Erythroblast (primary cell): ENCODE measurements at regions not wholly inside any gene's neighbourhood (a gene's known extent, or its start where the extent isn't known, plus 50 kb on each side); places are given as distances from the start of the nearest gene placed in this dataset.

ENCODE experiments used
- DNase-seq, 2 experiments: peaks; one replicate each; lab custom pipeline; 2025; lab: John Stamatoyannopoulos, UW
- GATA1 ChIP-seq: IDR thresholded peaks from 2 replicates; pipeline ENCODE4 v1.6.1; 2011; ENCODE audit warnings: low read depth, mild to moderate bottlenecking, control low read depth, low read length, moderate library complexity
- POLR2A ChIP-seq: IDR thresholded peaks from 2 replicates; pipeline ENCODE4 v1.6.1; 2011; ENCODE audit warnings: mild to moderate bottlenecking, low read length

DNA sequence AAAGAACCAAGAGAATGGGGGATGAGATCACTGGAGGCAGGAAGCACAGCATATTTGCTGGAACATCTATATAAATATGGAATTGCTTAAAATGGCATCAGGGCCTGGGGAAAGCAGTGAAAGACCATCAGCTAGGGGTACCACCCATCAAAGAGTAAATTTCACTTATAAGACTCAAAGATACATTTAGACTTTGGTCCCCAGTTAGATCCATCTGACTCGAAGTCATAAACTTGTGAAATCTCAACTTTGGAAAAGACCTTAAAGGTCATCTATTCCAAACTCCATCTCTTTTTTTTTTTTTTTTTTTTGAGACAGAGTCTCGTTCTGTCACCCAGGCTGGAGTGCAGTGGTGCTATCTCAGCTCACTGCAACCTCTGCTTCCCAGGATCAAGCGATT, 109.8 kb downstream of the UNC5CL start:
- TF ChIP-seq GATA1: no peak
- no peak for TF ChIP-seq POLR2A

DNA sequence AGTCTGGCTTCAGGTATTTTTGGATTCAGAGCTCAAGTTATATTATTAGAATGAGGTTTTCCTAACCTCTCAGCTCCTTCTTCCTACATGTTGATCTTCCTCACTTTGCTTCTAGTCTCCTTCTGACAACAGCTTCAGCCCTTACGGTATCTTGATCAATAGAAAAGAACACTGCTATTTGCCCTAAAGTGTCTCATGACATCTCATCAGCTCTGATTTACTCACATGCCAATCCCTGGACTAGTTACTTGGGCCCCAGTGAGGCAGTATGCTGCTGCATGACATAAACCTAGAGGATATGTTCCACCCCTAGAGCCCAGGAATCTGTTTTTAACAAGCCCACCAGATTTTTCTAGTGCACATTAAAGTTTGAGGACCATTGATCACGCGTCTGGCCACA, 110.3 kb downstream of the UNC5CL start:
- TF ChIP-seq GATA1 (no peak), POLR2A (no peak)
- no peak for DNase-seq

More for the DNA sequence above, 109.8 kb downstream of the UNC5CL start:
- DNase-seq: no peak

DNA sequence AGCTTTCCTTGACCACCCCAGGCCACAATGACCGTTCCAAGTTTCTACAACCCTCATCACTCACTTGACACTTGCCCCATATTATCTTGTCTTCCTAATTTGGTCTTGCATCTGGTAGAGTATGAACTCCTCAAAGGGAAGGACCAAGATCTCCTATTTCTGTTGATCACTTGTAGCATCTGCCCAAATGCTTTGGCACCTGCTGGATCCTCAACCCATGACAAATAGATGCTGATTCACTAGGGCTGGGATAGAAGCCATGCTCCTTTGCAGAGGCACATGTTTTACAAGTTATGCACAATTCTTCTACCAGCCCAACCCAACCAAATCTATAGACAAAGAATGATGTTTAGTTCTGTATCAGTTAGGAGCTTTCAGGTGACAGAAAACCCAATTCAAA, 110.7 kb downstream of the UNC5CL start:
- TF ChIP-seq POLR2A (no peak), GATA1 (no peak)

DNA sequence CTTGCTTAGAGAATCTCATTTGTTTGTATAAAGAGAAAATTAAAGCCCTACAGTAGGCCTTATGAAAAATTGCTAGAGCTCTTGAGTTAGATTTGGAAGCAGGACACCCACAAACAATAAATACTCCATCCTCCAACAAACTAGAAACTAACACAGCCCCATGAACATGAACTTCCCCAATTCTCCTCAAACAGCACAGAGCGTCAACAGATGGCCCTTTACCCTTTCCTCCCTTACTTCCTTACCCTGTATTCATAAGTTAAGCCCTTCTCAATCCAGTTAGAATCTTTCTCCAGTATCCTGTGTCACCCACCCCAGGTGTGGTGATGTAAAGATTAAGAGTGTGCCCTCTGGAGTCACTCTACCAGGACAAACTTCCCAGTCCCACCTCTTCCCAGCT, 113.7 kb downstream of the UNC5CL start:
- TF ChIP-seq GATA1 (no peak), POLR2A (no peak)

More for the DNA sequence above, 110.7 kb downstream of the UNC5CL start:
- DNase-seq: peak in 1 of 2 experiments; percentile 3

DNA sequence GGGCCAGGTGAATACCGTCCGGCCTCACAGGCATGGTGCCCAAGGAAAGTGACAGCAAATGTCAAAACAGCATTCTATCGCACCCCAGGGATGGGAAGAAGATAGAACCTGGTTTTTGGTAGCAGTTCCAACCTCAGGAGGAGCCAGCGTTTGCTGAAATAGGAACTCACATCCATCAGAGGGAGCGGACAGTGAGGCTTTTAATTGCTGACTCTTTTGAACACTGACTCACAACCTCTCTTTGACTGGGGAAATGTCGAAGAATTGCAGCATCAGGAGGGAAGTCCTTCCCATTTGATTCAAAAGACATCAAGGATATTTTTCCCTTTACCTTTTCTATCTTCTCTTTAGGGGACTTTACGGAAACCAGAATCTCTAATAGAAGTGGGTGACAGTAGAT, 114.2 kb downstream of the UNC5CL start:
- TF ChIP-seq GATA1 (no peak), POLR2A (no peak)
- no peak for DNase-seq

More for the DNA sequence above, 113.7 kb downstream of the UNC5CL start:
- DNase-seq: no peak

DNA sequence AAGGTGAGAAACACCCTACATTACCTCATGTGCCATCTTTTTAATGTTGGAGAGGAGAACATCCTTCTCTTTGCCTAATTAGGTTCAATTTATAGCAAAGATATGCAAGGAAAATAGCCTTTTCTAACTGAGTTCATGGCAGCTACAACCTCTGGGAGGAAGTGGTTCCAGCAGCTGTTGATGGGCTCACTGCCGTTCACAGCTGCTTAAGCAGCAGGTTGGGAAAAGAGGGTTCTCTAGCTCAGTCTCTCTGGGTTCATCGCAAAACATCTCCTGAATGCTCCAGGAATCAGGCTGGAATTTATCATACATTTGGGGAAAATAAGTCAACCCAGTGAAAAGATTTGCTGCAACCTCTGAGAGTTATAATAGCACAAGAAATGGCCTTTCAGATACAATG, 115.1 kb downstream of the UNC5CL start:
- TF ChIP-seq POLR2A: no peak
- no peak for TF ChIP-seq GATA1

DNA sequence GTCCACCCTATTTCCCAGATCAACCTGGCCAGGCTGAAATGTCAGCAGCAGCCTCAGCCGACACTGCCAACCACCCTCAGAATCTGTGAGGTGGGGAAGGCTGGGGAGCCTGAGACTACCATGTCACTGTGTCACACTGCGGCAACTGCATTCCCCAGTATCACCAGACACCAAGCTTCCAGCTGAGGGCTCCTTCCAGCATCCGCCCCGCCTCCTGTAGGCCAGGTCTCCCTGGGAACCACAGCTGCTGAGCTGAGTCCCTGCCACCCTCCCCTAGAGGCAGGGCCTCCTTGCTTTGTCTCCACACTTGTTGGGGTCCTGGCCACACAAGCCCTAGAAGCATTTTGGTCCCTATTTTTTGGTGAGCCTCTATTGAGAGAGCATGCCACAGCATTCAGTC, 115.7 kb downstream of the UNC5CL start:
- no peak for TF ChIP-seq POLR2A
- TF ChIP-seq GATA1: no peak
- no peak for DNase-seq

More for the DNA sequence above, 115.1 kb downstream of the UNC5CL start:
- no peak for DNase-seq

DNA sequence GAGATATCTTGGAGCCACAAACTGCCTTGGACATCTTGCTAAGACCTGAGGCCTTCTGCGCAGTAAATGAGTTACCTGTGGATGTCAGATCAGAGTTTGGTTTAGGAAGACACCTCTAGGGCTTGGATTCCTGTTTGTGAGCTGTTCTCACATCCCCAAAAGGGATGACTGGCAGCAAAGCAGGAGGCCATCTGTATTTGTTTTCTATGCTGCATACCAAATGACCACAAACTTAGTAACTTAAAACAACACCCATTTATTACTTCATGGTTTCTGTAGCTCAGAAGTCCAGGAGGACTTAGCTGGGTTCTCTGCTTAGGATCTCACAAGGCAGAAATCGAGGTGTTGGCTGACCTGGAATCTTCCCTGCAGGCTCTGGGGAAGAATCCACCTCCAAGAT, 116.7 kb downstream of the UNC5CL start:
- no peak for TF ChIP-seq POLR2A
- TF ChIP-seq GATA1: no peak
- no peak for DNase-seq

DNA sequence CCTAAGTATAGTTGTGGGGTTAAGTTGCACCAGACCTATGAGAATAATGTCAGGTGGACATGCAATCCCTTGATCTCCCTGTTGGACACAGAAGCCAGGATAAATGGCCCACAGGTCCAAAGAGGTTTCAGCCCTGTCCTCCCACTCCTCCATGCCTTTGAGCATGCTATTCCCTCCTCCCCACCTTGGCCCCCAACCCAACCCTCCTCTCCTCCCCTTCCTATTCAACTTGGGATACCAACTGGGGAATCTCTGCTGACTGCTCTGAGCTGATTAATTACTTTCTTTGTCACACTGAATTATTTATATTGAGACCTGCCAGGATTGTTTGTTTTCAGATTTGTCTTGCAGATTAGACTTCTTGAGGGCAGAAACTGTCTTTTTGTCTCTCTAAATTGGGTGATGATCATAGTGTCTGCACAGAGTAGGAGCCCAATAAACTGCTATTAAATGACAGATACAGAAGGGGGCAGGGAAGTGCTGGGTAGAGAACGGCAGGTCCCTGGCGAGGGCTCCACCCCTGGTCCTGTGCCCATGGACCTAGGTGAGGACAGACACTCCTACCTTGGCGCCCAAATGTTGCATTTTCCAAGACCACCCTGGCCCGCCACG, 120.9 kb downstream of the UNC5CL start:
- DNase-seq: no peak
- TF ChIP-seq GATA1: no peak
- no peak for TF ChIP-seq POLR2A

DNA sequence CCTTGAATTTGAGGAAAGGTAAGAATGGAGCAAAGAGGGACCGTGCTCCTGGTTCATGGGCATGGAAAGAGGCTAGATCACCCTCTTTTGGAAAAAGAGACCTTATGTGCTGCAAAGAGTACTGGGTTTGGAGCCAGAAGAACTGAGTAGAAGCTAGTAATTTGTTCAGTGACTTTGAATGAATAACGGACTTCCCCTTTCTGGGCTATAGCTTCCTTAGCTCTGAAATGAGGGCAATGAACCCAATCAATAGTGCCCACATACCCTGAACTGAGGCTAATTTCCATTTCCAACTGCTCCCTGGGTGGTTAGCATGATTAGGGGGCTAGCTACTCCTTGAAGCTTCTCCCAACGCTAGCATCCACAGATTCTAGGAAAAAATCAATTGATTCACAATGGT, 121.4 kb downstream of the UNC5CL start:
- TF ChIP-seq GATA1 (no peak), POLR2A (no peak)

DNA sequence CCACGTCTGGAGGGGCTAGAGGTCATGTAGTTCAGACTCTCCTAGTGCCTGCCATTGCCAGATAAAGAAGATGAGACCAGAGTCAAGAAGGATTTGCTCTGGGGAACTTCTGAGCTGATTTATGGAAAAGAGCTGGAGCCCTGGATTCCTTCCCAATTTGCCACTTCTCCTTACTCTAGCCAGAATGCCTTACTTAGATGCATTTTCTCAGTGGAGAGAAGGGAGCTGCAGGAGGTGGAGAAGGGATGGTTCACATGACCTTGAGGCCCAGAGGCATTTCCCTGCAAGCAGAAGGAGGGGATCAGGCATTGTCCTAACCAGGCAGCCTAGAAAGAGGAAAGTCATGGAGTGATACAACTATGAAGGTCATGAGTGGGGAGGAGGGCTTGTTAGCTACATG, 122.2 kb downstream of the UNC5CL start:
- DNase-seq: no peak
- TF ChIP-seq POLR2A (no peak), GATA1 (no peak)

More for the DNA sequence above, 121.4 kb downstream of the UNC5CL start:
- DNase-seq: no peak

DNA sequence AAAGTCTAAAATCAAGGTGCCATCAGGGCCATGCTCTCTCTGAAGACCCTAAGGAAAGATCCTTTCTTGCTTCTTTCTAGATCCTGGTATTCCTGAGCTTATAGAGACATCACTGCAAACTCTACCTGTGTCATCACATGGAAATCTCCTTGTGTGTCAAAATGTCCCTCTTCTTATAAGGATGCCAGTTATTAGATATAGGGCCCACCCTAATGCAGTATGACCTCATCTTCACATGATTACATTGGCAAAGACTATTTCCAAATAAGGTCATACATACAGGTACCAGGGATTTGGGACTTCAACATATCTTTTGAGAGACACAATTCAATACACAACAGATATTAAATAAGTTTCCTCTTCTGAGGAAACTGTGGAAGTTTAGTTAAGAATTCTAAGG, 123.9 kb downstream of the UNC5CL start:
- TF ChIP-seq POLR2A (no peak), GATA1 (no peak)
- no peak for DNase-seq

DNA sequence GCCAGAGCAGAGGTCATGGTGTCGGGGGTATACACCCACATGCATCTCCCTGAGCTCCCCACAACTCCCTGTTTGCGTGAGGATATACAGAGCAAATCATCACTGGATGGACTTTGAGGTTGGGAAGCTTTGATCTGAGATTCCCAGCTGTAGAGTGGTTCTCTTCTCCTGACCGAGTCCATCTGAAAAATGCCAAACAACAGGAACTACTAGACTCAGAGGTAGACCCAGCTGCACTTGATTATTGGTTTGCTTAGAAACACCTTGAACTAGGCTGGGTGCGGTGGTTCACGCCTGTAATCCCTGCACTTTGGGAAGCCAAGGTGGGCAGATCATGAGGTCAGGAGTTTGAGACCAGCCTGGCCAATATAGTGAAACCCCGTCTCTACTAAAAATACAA, 125.0 kb downstream of the UNC5CL start:
- no peak for DNase-seq
- no peak for TF ChIP-seq POLR2A

DNA sequence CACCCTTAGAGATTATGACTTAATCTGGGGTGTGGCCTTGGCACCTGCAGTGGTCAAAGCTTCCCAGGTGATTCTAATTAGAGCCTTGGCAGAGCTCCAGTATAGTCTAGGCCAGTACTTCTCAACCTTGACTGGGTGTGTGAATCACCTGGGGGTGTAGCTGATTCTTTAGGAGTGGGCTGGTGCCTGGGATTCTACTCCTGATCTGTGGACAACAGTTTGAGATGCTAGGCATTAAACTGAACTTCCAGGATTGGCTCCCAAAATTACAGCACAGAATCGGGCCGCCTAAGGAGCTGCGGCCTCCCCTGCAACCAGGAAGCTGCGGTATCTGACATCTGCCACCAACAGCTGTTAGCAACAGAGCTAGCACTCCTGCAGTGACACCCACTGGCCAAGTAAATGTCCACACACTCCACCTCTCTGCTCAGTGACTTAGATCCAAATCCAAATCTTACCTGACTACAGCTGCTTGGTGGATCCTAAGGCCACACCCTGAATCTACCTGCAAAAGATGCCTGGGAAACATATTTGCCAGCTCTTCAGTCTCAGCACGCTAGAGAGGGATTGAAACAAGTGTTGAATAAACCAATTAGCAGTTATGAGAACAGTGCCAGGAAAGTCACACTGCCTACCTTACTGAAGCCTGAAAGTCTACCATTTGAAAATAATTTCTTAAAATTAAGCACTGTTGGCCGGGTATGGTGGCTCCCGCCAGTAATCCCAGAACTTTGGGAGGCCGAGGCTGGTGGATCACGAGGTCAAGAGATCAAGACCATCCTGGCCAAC, 126.7 kb downstream of the UNC5CL start:
- TF ChIP-seq POLR2A: no peak
- no peak for TF ChIP-seq GATA1
- peak; percentile 63 to 65 for DNase-seq
